C1 segment of cervical spinal cord (tissue), 14 donors: ENCODE measurements at regions not wholly inside any gene's neighbourhood (a gene's known extent, or its start where the extent isn't known, plus 50 kb on each side); places are given as distances from the start of the nearest gene placed in this dataset.

Source experiments
- DNase-seq, 14 donors: peaks; one replicate each; lab custom pipeline; 2025; lab: John Stamatoyannopoulos, UW

DNA sequence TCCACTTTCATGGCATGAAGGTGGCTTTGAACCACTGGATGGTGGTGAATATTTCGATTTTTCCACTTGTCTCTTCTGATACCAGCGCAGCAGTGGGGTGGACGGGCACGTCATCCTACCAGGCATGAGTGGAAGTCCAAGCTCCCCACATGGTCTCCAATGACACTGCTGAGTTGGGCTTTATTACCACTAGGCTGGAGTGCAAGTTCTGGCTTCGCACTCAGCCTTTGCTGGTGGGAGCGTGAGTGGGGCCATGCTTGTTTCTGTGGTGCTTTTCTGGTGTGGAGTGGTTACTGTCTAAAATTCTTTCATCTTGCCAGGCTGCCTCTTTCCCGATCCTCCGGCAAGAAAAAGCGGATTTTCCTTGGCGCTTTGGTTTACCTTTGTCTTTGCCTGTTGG, 70.1 kb upstream of the SDK1 start:
- DNase-seq: no peak

DNA sequence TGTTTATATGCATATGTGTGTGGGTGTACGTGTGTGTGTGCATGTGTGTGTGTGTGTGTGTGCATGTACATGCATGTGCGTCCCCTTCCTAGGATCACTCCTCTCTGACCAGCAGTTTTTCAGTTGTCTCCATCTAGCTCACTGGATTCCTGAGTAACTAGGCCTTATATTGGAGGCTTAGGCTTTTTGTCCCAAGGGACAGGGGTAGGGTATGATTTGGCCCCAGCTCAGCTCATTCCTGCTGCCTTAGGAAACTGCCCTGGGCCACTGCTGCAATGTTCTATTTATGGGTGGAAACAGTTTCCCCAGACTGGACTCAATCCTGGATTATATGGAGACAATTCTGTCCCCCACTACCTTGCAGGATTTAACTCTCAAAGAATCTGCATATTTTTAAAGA, 68.8 kb upstream of the SDK1 start:
- no peak for DNase-seq

DNA sequence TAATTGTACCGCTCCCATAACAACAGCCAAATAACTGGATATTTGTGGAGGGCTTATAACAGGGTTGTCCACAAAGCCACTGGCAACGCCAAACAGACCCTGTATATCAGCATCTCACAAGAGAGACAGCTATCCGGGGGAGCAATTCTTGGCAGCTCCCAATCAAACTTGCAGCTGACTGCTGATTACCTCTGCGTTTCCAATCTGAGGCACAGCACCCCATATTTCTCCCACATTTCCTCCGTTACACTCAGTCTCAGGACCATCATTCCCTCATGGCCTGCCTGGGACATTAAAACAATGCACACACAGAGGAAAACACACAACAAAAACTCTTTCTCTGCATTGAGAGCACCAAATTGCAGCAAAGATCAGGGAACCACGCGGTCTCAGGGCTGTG, 67.8 kb upstream of the SDK1 start:
- DNase-seq: no peak

DNA sequence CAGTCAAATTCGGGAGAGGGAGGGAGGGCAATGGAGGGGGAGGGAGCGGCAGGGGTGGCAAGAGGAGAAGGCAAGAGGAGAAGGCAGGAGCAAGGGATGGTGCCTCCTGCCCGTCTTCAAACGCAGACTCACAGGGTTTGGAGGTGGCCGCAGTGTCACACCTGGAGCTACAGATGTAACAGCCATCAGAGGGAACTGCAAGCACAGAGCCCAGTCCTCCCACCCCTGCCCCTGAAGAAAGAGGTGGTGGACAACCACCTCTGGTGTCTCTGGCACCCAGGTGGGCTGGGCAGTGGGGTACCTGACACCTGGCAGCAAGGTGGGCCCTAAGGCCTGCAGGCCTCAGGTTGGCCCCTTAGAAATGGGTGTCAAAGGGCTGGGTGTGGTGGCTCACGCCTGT, 67.0 kb upstream of the SDK1 start:
- no peak for DNase-seq

DNA sequence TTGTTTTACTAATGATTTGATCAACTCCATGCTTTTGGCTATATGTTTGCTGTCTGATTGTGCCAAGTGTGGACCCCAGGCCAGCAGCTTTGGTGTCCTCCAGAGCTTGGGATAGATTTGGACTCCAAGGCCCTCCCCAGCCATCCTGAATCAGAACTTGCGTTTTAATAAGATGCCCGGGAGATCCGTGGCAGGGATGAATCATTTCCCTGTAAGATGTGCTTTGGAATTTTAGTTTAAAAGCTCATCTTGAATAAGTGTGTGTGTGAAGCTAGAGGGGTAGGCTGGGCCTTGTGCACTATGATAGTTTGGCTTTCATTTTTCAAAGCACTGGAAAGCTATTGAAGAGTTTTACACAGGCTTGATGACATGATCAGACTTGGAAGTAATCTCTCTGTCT, 66.2 kb upstream of the SDK1 start:
- no peak for DNase-seq

DNA sequence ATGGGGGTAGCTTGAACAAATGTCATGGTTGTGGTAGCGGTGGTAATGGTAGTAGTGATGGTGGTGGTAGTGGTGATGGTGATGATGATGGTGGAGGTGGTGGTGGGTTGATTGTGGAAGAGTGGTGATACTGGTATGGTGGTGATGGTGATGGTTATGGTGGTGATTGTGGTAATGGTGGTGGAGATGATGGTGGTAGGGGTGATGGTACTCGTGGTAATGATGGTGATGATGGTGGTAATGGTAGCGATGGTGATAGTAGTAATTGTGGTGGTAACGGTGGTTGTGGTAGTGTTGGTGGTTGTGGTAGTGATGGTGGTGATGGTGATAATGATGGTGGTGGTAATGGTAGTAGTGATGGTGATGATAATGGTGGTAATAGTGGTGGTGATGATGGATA, 65.7 kb upstream of the SDK1 start:
- no peak for DNase-seq

DNA sequence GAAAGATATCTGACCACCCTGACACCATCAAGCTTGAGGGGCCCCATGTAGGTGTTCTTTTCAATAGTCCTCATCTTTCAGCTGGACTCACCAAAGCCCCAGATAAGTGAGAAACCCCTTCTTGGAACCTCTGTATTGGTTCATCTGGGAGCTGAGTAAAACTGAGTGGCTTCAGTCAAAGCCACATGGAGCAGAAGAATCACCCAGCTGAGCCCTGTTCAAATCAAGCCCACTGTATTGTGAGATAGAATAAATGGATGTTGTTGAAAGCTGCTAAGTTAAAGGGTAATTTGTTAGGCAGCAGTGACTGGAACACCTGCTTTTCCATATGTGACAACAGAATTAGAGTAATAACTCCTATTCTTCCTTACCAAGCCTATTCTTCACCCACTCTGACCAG, 64.8 kb upstream of the SDK1 start:
- DNase-seq: no peak

DNA sequence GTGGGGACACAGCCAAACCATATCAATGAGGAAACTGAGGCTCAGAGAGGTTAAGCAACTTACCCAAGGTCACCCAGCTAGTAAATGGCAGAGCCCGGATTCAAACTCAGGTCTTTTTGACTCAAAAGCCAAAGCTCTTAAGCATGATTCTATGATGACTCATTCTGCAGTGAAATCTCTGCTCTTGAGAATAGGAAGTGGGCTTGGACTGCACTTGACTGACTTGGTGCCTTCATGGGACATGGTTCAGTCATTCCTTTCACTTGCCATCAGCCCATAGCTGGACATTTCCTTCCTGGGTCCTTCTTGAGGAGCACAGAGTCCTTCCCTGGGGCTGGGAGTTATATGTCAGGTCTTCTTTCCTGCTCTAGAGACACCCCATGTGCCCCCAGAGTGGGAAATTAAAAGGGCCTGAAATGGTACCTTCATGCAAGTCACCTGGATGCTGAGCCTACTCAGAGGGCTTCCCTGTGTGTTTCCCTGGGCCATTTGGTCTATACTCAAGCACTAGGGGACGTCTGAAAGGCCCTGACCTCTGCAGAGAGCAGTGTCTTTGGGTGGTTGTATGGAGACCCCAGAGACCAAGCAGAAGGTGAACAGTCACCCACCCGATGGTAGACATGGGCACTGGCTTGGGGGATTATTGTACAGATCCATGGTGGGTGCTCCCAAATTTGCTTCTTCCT, 62.4 kb upstream of the SDK1 start:
- DNase-seq: no peak

DNA sequence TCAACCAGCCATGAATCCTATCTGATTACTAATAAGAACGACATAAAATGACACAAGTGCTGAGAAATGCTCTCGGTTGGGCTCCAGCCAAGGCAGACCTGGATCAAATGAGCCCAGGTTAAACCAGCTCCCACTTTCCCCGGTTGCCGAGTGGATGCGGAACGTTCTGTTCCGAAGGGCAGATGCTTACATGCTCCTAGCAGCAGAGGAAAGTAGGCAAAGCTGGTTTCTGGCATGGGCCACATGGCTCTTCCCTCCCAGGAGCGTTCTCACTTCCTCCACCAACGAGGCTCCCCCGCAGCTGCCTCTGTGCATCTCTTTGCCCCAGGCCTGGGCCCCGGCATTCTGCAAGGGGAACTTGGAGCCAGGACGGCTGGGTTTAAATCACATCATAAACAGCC, 61.8 kb upstream of the SDK1 start:
- peak in 4 of 14 donors; percentile 4 to 26 (median 15) for DNase-seq

DNA sequence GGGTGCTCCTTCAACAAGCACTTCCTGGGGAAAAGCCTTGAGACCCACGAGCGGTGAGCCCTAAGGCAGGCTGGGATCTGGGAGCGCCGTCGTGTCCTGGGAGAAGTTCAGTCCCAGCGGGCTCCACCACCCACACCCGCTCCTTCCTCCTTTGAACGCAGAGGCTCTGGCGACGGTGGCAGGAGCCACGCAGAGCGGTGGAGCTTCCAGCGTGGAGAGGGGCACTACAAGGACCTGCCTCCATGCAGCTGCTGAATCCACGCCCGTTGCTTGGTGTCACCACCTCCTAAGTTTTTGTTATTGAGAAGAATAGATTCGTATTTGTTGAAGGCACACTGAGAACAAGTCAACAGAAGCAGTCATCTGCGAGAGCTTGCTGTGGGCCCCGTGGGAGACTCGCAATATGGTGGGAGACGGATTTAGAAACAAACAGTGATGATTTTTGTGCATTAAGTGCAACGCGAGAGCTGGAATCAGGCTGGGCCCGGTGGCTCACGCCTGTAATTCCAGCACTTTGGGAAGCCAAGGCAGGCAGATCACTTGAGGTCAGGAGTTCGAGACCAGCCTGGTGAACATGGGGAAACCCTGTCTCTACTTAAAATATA, 60.1 kb upstream of the SDK1 start:
- no peak for DNase-seq

DNA sequence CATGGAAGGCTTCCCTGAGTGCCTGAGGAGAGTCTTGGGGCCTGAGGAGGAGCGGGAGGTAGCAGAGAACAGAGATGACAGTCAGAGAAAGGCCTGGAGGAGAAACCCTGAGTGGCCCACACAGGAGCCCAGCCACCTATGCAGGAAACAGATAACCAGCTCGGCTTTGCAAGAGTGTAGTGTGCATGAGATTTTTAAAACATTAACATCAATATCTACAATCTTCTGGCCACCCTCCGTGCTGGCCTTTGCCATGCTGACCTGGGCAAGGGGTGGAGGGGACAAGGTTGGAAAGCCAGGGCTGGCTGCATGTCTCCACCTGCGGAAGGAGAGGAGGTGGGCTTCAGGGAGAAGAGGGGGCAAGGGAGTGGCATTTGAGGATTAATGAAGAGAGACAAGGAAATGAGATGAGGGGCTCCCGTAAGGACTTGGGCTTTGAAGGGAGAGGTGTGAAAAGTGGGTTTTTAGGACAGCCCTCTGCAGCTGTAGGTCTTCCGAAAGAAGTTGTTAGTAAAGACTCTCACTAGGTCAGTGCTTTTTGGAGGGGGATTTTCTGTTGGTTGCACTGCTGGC, 59.3 kb upstream of the SDK1 start:
- DNase-seq: no peak

DNA sequence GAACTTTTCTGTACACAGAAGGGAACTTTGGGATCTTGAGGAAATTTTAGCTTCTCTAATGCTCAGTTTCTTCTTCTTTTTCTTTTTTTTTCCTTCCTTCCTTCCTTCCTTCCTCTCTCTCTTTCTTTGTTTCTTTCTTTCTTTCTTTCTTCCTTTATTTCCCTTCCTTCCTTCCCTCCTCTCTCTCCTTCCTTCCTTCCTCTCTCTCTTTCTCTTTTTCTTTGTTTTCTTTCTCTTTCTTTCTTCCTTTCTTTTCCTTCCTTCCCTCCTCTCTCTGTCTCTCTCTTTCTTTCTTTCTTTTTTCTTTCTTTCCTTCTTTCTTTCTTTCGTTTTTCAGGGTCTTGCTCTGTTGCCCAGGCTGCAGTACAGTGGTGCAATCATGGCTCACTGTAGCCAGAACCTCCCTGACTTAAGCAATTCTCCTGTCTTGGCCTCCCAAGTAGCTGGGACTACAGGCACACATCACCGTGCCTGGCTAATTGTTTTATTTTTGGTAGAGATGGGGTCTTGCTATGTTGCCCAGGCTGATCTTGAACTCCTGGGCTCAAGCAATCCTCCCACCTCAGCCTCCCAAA, 58.6 kb upstream of the SDK1 start:
- DNase-seq: no peak

DNA sequence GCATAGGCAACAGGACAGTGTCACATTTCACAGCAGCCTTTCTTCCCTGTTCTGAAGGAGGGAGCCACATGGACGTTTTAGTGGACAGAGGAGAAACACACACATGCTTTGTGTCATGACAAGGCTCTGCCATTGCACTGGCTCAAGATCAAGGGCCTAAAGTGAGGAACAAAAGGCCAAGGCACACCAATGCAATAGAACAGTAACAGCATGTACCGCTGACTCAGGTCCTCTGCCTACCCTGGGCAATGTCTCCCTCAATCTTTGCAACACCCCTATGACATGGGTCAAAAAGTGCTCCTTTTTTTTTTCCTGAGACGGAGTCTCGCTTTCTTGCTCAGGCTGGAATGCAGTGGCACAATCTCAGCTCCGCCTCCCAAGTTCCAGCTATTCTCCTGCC, 57.8 kb upstream of the SDK1 start:
- no peak for DNase-seq

DNA sequence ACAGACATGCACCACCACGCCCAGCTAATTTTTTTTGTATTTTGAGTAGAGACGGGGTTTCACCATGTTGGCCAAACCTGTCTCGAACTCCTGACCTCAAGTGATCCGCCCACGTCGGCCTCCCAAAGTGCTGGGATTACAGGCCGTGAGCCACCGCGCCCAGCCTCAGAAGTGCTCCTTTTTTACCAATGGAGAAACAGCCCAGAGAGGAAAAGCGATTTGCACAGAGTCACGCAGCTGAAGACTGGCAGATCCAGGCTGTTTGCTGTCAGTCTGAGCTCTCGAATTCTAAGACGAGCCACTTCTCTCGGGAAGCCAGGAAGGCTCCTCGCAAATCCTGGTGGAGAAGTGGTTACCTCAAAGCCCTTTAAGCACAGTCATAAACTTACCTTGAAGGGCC, 57.4 kb upstream of the SDK1 start:
- no peak for DNase-seq

DNA sequence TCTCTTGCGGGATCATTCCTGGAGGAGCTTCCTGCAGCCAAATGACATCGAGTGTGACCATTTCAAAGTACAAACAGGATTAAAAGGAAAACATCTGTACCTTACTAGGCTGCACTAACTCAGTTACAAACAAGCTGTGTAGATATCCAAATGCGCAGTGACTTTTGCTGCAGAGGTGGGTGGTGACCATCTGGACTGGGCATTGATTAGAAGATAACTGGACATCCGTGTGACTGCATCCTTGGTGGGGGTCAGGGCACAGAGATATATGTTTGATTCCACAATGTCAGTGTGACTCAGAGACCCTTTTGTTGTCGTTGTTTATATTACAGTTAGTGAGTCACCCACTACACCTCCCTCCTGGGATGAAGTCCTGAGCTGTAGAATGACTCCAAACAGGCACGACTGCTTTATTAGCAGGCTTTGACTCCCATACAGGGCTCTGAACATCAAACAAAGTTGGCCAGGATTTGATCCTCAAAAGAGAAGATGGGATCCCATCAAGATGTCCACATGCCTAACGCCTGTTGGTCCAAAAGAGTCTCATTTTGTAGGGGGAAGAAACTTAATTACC, 56.7 kb upstream of the SDK1 start:
- no peak for DNase-seq

DNA sequence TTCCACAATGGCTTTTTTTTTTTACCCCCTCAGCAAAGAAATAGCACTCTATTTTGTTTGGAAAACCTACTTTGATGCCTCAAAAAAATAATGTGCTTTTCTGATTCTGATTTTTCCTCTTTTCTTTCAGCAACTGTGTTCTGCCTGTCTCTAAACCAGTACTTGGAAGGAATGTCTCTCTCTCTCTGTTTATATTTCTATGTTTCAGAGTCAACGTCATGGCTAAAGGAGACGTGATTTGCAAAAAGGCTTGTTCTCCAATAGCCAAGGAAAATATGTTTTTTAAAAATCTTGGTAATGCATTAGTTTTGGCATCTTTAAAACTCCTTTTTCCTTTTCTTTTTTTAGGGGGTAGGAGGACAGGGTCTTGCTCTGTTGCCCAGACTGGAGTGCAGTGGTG, 56.0 kb upstream of the SDK1 start:
- DNase-seq: no peak

DNA sequence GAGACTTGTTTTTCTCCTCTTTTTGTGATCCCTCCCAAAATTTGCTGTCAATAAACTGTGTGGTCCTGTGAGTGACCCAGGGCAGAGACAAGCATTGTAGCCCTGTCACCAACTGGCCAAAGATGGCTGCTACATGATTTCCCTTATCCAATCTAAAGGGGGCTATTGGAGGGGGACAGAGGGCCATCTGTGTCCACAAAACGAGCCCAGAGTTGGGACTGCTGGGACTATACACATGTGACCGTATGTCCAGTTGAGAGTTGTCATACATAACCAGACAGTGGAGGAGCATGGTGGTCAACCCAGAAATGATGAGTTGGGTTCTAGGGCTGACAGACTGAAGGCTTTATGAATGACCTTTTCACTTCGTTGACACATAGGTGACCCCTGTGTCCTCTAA, 55.3 kb upstream of the SDK1 start:
- DNase-seq: no peak

DNA sequence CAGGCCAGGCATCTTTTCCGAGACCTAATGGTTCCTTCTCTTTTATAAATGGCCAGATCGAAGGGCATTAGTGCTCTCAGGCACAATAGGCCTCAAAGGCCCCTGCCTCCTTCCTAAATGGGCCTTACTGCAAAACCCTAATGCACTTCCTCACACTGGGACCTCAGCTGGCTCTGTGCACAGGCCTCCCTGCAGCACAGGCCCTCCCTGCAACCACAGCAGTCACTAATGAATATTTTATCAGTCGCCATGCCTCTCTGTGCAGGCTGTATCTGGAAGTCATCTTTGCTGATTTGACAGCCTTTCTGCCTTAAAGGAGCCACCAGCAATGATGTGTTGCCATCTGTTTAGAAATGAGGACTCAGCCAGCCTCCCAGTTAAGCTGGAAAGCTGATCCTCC, 54.9 kb upstream of the SDK1 start:
- no peak for DNase-seq

DNA sequence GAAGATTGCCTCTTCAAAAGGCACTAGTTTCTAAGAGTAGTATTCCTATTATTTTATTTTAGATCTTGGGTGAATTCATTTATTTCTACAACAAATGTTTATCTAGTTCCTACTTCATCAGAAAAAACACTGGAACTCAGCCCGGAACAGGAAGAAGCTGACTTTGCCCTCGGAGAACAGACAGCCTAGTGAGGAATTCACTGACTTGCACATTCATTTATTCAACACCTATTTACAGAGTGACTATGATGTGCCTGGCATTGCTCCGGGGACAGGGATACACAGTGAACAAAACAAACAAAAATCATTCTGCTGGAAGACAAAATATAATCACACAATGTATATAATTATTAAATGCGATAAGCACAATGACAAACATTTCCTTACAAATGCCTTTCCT, 54.4 kb upstream of the SDK1 start:
- DNase-seq: no peak

DNA sequence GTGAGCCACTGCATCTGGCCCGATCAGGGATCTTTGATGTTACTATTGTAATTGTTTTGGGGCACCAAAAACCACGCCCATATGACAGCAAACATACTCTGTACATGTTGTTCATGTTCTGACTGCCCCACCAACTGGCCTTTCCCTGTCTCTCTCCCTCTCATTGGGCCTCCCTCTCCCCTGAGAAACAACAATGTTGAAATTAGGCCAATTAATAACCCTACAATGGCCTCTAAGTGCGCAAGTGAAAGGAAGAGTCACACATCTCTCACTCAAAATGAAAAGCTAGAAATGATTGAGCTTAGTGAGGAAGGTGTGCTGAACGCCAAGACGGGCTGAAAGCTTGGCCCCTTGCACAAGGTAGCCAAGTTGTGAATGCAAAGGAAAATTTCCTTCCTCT, 50.3 kb upstream of the SDK1 start:
- no peak for DNase-seq
